DOHH2 (cell line): ENCODE measurements at regions not wholly inside any gene's neighbourhood (a gene's known extent, or its start where the extent isn't known, plus 50 kb on each side); places are given as distances from the start of the nearest gene placed in this dataset.

ENCODE experiments used
- H3F3A ChIP-seq: fragments of 200-600 bp; sonication (generic), shearing (Covaris generic); 2 replicates; pipeline ENCODE4 v1.6.0; 2016; ENCODE audit warnings: antibody characterized with exemption, mild to moderate bottlenecking; ENCODE audit not compliant: control insufficient read depth, insufficient read depth
- H3K27ac ChIP-seq: fragments of 200-600 bp; sonication (generic); 2 replicates; pipeline ENCODE4 v1.5.1; 2014; ENCODE audit warnings: low read depth, mild to moderate bottlenecking, low read length, moderate library complexity
- H3K27me3 ChIP-seq: fragments of 200-600 bp; sonication (generic); 2 replicates; pipeline ENCODE4 v1.6.1; 2014; ENCODE audit warnings: mild to moderate bottlenecking, low read length, mixed read lengths; ENCODE audit not compliant: control insufficient read depth
- H3K36me3 ChIP-seq: fragments of 200-600 bp; sonication (generic); 2 replicates; pipeline ENCODE4 v1.6.1; 2014; ENCODE audit warnings: mild to moderate bottlenecking, low read length, moderate library complexity, mixed read lengths; ENCODE audit not compliant: control insufficient read depth
- H3K4me1 ChIP-seq: fragments of 200-600 bp; sonication (generic); 2 replicates; pipeline ENCODE4 v1.6.1; 2014; ENCODE audit warnings: mild to moderate bottlenecking, low read length, mixed read lengths; ENCODE audit not compliant: control insufficient read depth
- H3K4me2 ChIP-seq: fragments of 200-600 bp; sonication (generic); 2 replicates; pipeline ENCODE4 v1.6.0; 2014; ENCODE audit warnings: mild to moderate bottlenecking, low read length, moderate library complexity
- H3K4me3 ChIP-seq: fragments of 200-600 bp; sonication (generic); 2 replicates; pipeline ENCODE4 v1.5.1; 2014; ENCODE audit warnings: mild to moderate bottlenecking, low read length, mixed read lengths
- H3K79me2 ChIP-seq: fragments of 200-600 bp; sonication (generic); 2 replicates; pipeline ENCODE4 v1.6.1; 2014; ENCODE audit warnings: mild to moderate bottlenecking, low read length, mixed read lengths; ENCODE audit not compliant: control insufficient read depth
- H3K9me2 ChIP-seq: fragments of 200-600 bp; sonication (generic); replicated peaks from 2 replicates; pipeline ENCODE4 v1.6.1; 2014; ENCODE audit warnings: mild to moderate bottlenecking, low read length, mixed read lengths; ENCODE audit not compliant: control insufficient read depth
- H3K9me3 ChIP-seq: fragments of 200-600 bp; sonication (generic); 2 replicates; pipeline ENCODE4 v1.6.1; 2014; ENCODE audit warnings: antibody characterized with exemption, low read length, mixed read lengths; ENCODE audit not compliant: control insufficient read depth, insufficient read depth
- H4K20me1 ChIP-seq: fragments of 200-600 bp; sonication (generic); 2 replicates; pipeline ENCODE4 v1.6.0; 2014; ENCODE audit warnings: low read depth, mild to moderate bottlenecking, antibody characterized with exemption, low read length, moderate library complexity; ENCODE audit not compliant: control insufficient read depth, insufficient read depth
- CTCF ChIP-seq: fragments of 200-600 bp; sonication (generic); IDR thresholded peaks from one replicate; pipeline ENCODE4 v1.5.1; 2014; ENCODE audit warnings: antibody characterized with exemption, mild to moderate bottlenecking, low read depth, low read length; ENCODE audit not compliant: poor library complexity, severe bottlenecking
- EZH2phosphoT487 ChIP-seq: fragments of 200-600 bp; sonication (generic); IDR thresholded peaks from 2 replicates; pipeline ENCODE4 v1.6.1; 2017; ENCODE audit warnings: borderline replicate concordance, mild to moderate bottlenecking, antibody characterized with exemption, low read length, moderate library complexity, mixed read lengths

DNA sequence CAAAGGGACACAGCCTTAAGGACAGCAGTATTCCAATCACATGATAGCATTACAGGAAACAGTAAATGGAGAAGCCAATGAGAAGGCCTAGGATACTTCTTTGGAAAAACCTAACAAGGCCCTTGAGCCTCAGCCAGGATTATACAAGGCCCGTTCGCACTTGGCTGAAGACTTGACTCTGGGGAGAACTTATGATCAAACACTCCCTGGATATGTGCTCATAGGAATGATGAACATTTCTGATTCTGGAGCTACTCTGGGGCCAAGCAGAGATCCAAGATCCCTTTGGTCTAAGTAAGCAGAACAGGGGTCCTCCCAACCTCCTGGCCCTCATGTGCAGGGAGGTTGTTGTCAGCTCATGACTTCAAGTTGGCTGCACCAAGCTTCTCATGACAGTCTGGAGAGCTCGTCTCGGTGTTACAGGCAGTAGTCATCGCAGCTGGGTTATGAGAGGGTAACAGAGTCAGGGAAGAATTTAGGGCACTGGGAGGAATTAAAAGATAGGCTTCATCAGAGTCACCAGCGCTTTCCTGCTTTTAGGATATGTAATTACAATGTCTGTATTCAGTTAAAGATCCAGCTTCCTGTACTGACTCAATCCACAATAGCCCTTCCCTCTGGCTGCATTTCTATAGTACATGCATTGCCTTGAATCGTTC is 92.5 kb upstream of the IRF2BP2 start:
- H3F3A ChIP-seq, result no peaks in the 10 kb centered on the region
- no peak overlapping the region for H3K27ac ChIP-seq
- no peaks in the 10 kb centered on the region for H3K9me3 ChIP-seq
- H3K4me2 ChIP-seq, result no peak overlapping the region
- H4K20me1 ChIP-seq, result no peaks in the 10 kb centered on the region
- no peaks in the 10 kb centered on the region for H3K79me2 ChIP-seq
- no peak overlapping the region for H3K4me3 ChIP-seq
- no peaks in the 10 kb centered on the region for H3K9me2 ChIP-seq
- H3K27me3 ChIP-seq, result peaks cover 13% of the 10 kb centered on the region
- TF ChIP-seq EZH2phosphoT487, result no peak
- TF ChIP-seq CTCF, result no peak
- H3K36me3 ChIP-seq, result no peaks in the 10 kb centered on the region
- H3K4me1 ChIP-seq, result no peaks in the 10 kb centered on the region

DNA sequence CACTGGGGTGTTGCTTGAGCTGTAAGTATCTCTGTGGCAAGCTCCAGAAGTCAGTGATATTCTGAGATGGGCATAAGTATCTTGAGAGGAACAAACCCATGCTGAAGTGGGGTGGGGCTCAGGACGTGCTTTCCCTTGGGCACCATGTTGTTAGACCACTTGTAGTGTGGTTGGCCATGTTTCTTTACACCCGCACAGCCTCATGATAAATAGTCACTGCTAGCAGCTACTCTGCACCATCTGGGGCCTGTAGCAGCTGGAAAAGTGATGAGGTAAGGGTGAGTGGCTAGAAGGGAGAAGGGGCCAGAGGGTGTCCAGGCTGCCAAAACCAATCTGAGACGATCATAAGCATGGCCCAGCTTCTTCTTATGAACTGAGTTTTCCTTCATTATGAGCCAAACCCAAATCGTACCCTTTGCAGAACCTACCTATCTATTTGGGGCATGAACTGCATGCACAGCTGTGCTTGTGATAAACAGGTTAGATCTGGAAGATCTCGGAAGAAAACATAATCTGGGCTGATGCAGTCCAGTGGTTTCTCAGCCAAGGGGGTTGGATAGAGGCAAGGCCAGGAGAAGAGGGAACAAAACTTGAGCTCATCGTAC is 91.9 kb upstream of the IRF2BP2 start:
- H3F3A ChIP-seq, result no peaks in the 10 kb centered on the region
- H4K20me1 ChIP-seq, result no peaks in the 10 kb centered on the region
- no peaks in the 10 kb centered on the region for H3K4me1 ChIP-seq
- no peaks in the 10 kb centered on the region for H3K36me3 ChIP-seq
- no peaks in the 10 kb centered on the region for H3K9me2 ChIP-seq
- no peaks in the 10 kb centered on the region for H3K9me3 ChIP-seq
- TF ChIP-seq CTCF (no peak), EZH2phosphoT487 (no peak)
- H3K4me2 ChIP-seq, result no peak overlapping the region
- peaks cover 13% of the 10 kb centered on the region for H3K27me3 ChIP-seq
- H3K79me2 ChIP-seq, result no peaks in the 10 kb centered on the region
- H3K4me3 ChIP-seq, result no peak overlapping the region
- no peak overlapping the region for H3K27ac ChIP-seq

DNA sequence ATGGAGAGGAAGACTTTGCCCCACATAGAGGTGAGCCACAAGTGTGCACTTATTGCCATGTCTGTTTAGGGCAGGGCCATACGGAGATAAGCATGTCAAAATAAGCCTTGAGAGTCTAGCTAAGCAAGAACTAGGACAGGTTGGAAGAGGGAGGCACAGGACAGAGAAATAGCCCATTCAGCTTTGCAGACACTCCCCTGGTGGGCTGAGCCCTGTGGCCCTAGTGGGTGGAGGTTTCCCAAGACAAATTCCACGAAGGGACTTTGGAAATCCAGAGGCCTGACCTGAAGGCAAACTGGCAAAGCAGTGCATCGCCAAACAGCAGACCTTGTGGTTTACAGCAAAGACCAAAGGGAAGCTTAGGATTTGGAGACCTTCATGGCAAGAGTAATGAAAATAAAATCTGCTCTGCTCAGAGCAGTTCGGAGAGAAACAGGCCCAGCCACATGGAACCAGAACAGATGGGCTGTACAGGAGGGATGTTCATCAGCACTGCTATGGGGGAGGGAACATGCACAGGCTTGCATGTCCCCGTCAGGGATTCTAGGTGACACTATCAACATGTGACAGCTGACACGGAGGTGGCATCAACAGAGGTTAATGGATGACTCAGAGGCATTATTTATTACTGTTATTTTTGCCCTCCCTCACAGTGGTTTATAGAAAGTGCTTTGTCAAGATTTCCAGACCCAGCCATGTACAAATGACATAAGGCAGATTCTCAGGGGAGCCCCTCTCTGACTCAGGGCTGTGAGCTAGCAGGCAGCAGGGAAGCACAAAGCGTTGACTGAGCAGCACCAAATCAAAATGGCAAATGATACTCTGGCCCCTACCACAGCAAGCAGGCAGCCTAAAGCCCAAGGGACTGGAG is 90.1 kb upstream of the IRF2BP2 start:
- H3K36me3 ChIP-seq, result no peaks in the 10 kb centered on the region
- no peak overlapping the region for H3K27ac ChIP-seq
- TF ChIP-seq CTCF, result no peak
- TF ChIP-seq EZH2phosphoT487, result no peak

More for the DNA sequence above, 90.1 kb upstream of the IRF2BP2 start:
- Histone ChIP-seq H3K9me3 (no peaks in the 10 kb centered on the region), H3K4me3 (no peak overlapping the region), H3K79me2 (no peaks in the 10 kb centered on the region), H3F3A (no peaks in the 10 kb centered on the region), H3K4me2 (no peak overlapping the region), H3K9me2 (no peaks in the 10 kb centered on the region), H3K4me1 (no peaks in the 10 kb centered on the region), H4K20me1 (no peaks in the 10 kb centered on the region), H3K27me3 (peaks cover 3% of the 10 kb centered on the region)
